Smooth muscle cell (in vitro differentiated cells): ENCODE measurements at regions not wholly inside any gene's neighbourhood (a gene's known extent, or its start where the extent isn't known, plus 50 kb on each side); places are given as distances from the start of the nearest gene placed in this dataset.
A peak's percentile ranks its signal among the peaks of the same experiment; 100 is the strongest.

Experiments
- DNase-seq: peaks from one replicate; lab custom pipeline; 2025; ENCODE audit not compliant: unreplicated experiment; lab: John Stamatoyannopoulos, UW
- H2AFZ ChIP-seq: fragments of 200-600 bp; sonication (generic); 2 replicates; pipeline ENCODE4 v1.6.0; 2016; ENCODE audit warnings: antibody characterized with exemption, low read depth, mild to moderate bottlenecking
- H3F3A ChIP-seq: fragments of 200-600 bp; sonication (generic); 2 replicates; pipeline ENCODE4 v1.6.0; 2017; ENCODE audit warnings: antibody characterized with exemption, low read depth
- H3K27ac ChIP-seq: fragments of 200-600 bp; sonication (generic); 2 replicates; pipeline ENCODE4 v1.5.1; 2016; ENCODE audit warnings: low read depth, mild to moderate bottlenecking
- H3K27me3 ChIP-seq: fragments of 200-600 bp; sonication (generic); 2 replicates; pipeline ENCODE4 v1.6.1; 2016; ENCODE audit warnings: low read depth, mild to moderate bottlenecking
- H3K36me3 ChIP-seq: fragments of 200-600 bp; sonication (generic); 2 replicates; pipeline ENCODE4 v1.5.1; 2016; ENCODE audit warnings: low read depth
- H3K4me1 ChIP-seq: fragments of 200-600 bp; sonication (generic); 2 replicates; pipeline ENCODE4 v1.5.1; 2016; ENCODE audit warnings: low read depth
- H3K4me2 ChIP-seq: fragments of 200-600 bp; sonication (generic); 2 replicates; pipeline ENCODE4 v1.6.0; 2016; ENCODE audit warnings: mild to moderate bottlenecking
- H3K4me3 ChIP-seq: fragments of 200-600 bp; sonication (generic); 2 replicates; pipeline ENCODE4 v1.5.1; 2016; ENCODE audit warnings: mild to moderate bottlenecking
- H3K79me2 ChIP-seq: fragments of 200-600 bp; sonication (generic); 2 replicates; pipeline ENCODE4 v1.6.0; 2016; ENCODE audit warnings: low read depth, mild to moderate bottlenecking
- H3K9ac ChIP-seq: fragments of 200-600 bp; sonication (generic); 2 replicates; pipeline ENCODE4 v1.6.0; 2016; ENCODE audit warnings: low read depth
- H3K9me3 ChIP-seq: fragments of 200-600 bp; sonication (generic); replicated peaks from 2 replicates; pipeline ENCODE4 v1.5.1; 2016; ENCODE audit warnings: low read depth
- H4K20me1 ChIP-seq: fragments of 200-600 bp; sonication (generic); 2 replicates; pipeline ENCODE4 v1.6.0; 2016; ENCODE audit warnings: low read depth
- CTCF ChIP-seq: fragments of 200-600 bp; sonication (generic); IDR thresholded peaks from 2 replicates; pipeline ENCODE4 v1.5.1; 2017; ENCODE audit warnings: borderline replicate concordance, mild to moderate bottlenecking, antibody characterized with exemption; ENCODE audit not compliant: insufficient read depth, poor library complexity, severe bottlenecking
- WGBS: methylation state at CpG from one replicate; pipeline ENCODE4 v1.1.7; 2016; ENCODE audit warnings: low lambda C conversion rate; 5-methylcytosine and 5-hydroxymethylcytosine counted together

DNA sequence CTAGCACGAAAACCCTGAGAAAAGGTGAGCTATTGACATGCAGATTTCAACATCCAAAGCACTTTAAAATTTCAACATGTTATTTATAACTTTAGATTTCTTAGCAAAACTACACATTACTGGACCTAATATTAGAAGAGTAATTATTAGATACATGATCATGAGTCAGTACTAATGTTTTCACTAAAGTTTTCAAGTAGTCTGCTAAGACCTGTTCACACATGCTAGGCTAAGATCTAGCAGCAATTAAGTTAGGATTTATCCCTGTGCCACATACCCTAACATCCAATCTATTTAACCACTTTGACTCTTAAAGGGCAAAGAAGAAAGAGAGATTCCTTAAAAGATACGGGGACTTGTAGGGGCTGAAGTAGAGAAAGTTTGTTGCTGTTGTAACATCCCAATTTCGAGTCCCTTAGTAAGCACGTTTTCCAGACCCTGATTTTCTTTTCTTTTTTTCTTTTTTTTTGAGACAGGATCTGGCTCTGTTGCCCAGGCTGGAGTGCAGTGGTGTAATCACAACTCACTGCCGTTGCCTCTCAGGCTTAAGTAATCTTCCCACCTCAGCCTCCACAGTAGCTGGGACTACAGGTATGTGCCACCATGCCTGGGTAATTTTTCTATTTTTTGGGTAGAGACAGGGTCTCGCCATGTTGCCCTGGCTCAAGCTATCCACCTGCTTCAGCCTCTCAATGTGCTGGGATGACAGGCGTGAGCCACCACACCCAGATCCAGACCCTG lies 102.5 kb upstream of the ATF7IP start:
- no peaks in the 10 kb centered on the region for H3K9me3 ChIP-seq
- H3K27ac ChIP-seq: peak overlapping the region; percentile 93
- H3K9ac ChIP-seq: no peak overlapping the region
- H2AFZ ChIP-seq: no peak overlapping the region
- no peak overlapping the region for H3K4me3 ChIP-seq
- no peaks in the 10 kb centered on the region for H3K27me3 ChIP-seq
- H3K36me3 ChIP-seq: no peaks in the 10 kb centered on the region
- H3K79me2 ChIP-seq: no peaks in the 10 kb centered on the region
- TF ChIP-seq CTCF: no peak
- no peak overlapping the region for H3K4me2 ChIP-seq
- WGBS: 91% methylated on average over 6 of the region's 7 CpGs
- no peak for DNase-seq
- H3K4me1 ChIP-seq: peaks cover 20% of the 10 kb centered on the region
- H3F3A ChIP-seq: peaks cover 38% of the 10 kb centered on the region
- H4K20me1 ChIP-seq: no peaks in the 10 kb centered on the region

DNA sequence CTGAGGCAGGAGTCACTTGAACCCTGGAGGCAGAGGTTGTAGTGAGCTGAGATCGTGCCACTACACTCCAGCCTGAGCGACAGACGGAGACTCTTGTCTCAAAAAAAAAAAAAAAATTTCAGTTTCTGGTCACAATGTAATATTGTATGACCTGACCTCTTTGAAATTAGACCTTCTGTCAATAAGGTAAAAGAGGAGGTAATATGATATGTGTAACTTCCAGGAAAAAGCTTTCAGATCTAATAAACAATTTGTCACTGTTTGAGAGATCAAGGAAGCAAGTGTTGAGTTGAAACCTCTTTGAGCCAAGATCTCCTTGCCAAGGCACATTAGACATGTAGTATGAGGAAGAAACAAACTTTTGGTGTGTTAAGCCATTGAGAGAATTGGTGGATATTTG lies 101.7 kb upstream of the ATF7IP start:
- no peak for DNase-seq
- WGBS: 98% methylated on average over 3 of the region's 3 CpGs
- Histone ChIP-seq H3K9me3 (no peaks in the 10 kb centered on the region), H3K79me2 (no peaks in the 10 kb centered on the region), H3K4me2 (no peak overlapping the region), H3K4me3 (no peak overlapping the region), H3F3A (peaks cover 33% of the 10 kb centered on the region), H3K27me3 (no peaks in the 10 kb centered on the region), H3K27ac (peak overlapping the region; percentile 75), H4K20me1 (no peaks in the 10 kb centered on the region), H2AFZ (no peak overlapping the region), H3K36me3 (no peaks in the 10 kb centered on the region), H3K9ac (no peak overlapping the region), H3K4me1 (peaks cover 15% of the 10 kb centered on the region)
- TF ChIP-seq CTCF: no peak

GRCh38 chr12:14264316-14264715 lies 101.2 kb upstream of the ATF7IP start:
- Histone ChIP-seq H3K9ac (no peak overlapping the region), H3K79me2 (no peaks in the 10 kb centered on the region), H3K27me3 (no peaks in the 10 kb centered on the region), H3K36me3 (no peaks in the 10 kb centered on the region), H3K27ac (peak overlapping the region; percentile 75), H2AFZ (no peak overlapping the region), H3F3A (peaks cover 28% of the 10 kb centered on the region), H3K4me3 (no peak overlapping the region), H4K20me1 (no peaks in the 10 kb centered on the region), H3K9me3 (no peaks in the 10 kb centered on the region), H3K4me1 (peaks cover 15% of the 10 kb centered on the region), H3K4me2 (no peak overlapping the region)
- 91% methylated on average over 2 of the region's 2 CpGs for WGBS
- no peak for DNase-seq
- no peak for TF ChIP-seq CTCF

DNA sequence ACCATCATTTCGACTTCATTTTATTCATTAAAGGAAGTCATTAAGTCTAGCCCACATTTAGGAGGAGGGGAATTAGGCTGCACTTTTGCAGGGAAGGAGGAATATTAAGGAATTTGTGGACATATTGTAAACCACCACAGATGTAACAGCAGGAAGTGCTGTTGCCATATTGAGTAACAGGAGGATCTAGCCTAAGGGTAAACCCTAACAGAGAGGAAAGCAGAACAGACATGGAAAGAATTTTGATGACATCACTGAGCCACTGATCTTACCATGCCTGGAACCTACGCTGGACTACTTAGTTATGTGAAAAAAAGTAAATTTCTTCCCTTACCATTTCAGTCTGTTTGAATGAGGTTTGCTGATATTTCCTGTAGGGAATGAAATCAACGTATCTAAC lies 100.7 kb upstream of the ATF7IP start:
- H3K9ac ChIP-seq: no peak overlapping the region
- no peaks in the 10 kb centered on the region for H3K27me3 ChIP-seq
- peaks cover 24% of the 10 kb centered on the region for H3F3A ChIP-seq
- H3K4me1 ChIP-seq: peaks cover 15% of the 10 kb centered on the region
- no peak overlapping the region for H3K4me3 ChIP-seq
- no peaks in the 10 kb centered on the region for H4K20me1 ChIP-seq
- peak overlapping the region; percentile 39 for H3K4me2 ChIP-seq
- peak overlapping the region; percentile 75 for H3K27ac ChIP-seq
- H3K36me3 ChIP-seq: no peaks in the 10 kb centered on the region
- no peaks in the 10 kb centered on the region for H3K79me2 ChIP-seq
- no peak overlapping the region for H2AFZ ChIP-seq
- no peaks in the 10 kb centered on the region for H3K9me3 ChIP-seq
- 33% methylated on average over 3 of the region's 3 CpGs for WGBS
- TF ChIP-seq CTCF: no peak
- no peak for DNase-seq
